H9 (cell line): ENCODE measurements at regions not wholly inside any gene's neighbourhood (a gene's known extent, or its start where the extent isn't known, plus 50 kb on each side); places are given as distances from the start of the nearest gene placed in this dataset.

Experiments used
- DNase-seq: peaks from one replicate; pipeline ENCODE4 v3.0.0-alpha.2; 2017
- H2AFZ ChIP-seq: one replicate; pipeline ENCODE4 v1.6.1; 2013; ENCODE audit warnings: mild to moderate bottlenecking, low read length, control low read depth, moderate library complexity
- H2AK5ac ChIP-seq: 2 replicates; pipeline ENCODE4 v1.6.1; 2013; ENCODE audit warnings: low read length, control low read depth, mixed read lengths; ENCODE audit not compliant: insufficient read length
- H2BK120ac ChIP-seq: one replicate; pipeline ENCODE4 v1.6.1; 2013; ENCODE audit warnings: low read depth, mild to moderate bottlenecking, low read length, control low read depth, inconsistent platforms; ENCODE audit not compliant: poor library complexity, severe bottlenecking
- H2BK12ac ChIP-seq: 2 replicates; pipeline ENCODE4 v1.6.1; 2013; ENCODE audit warnings: low read length, control low read depth, mixed read lengths, low read depth; ENCODE audit not compliant: insufficient read length
- H2BK15ac ChIP-seq: 2 replicates; pipeline ENCODE4 v1.6.1; 2013; ENCODE audit warnings: low read depth, low read length, control low read depth
- H2BK20ac ChIP-seq: one replicate; pipeline ENCODE4 v1.6.1; 2013; ENCODE audit warnings: low read depth, mild to moderate bottlenecking, low read length, control low read depth, inconsistent platforms; ENCODE audit not compliant: poor library complexity, severe bottlenecking
- H2BK5ac ChIP-seq: 2 replicates; pipeline ENCODE4 v1.6.1; 2013; ENCODE audit warnings: low read length, control low read depth, mixed read lengths; ENCODE audit not compliant: insufficient read length
- H3K14ac ChIP-seq: 2 replicates; pipeline ENCODE4 v1.6.1; 2013; ENCODE audit warnings: low read length, control low read depth; ENCODE audit not compliant: insufficient read depth
- H3K18ac ChIP-seq: 2 replicates; pipeline ENCODE4 v1.6.1; 2013; ENCODE audit warnings: low read depth, mild to moderate bottlenecking, mixed read lengths, low read length, control low read depth; ENCODE audit not compliant: insufficient read length
- H3K23ac ChIP-seq: 2 replicates; pipeline ENCODE4 v1.6.1; 2013; ENCODE audit warnings: low read length, control low read depth, mixed read lengths, low read depth; ENCODE audit not compliant: insufficient read length
- H3K23me2 ChIP-seq: 2 replicates; pipeline ENCODE4 v1.6.1; 2013; ENCODE audit warnings: low read depth, mild to moderate bottlenecking, mixed read lengths, low read length, control low read depth; ENCODE audit not compliant: insufficient read length, poor library complexity, severe bottlenecking
- H3K27ac ChIP-seq: 2 replicates; pipeline ENCODE4 v1.5.1; 2013; ENCODE audit warnings: low read length, control low read depth, mixed read lengths, low read depth; ENCODE audit not compliant: insufficient read length
- H3K27me3 ChIP-seq: 2 replicates; pipeline ENCODE4 v1.6.1; 2013; ENCODE audit warnings: low read length, control low read depth, inconsistent platforms; ENCODE audit not compliant: insufficient read depth
- H3K4ac ChIP-seq: 2 replicates; pipeline ENCODE4 v1.6.1; 2013; ENCODE audit warnings: low read depth, mild to moderate bottlenecking, control low read depth, inconsistent platforms, low read length, moderate library complexity
- H3K4me1 ChIP-seq: 2 replicates; pipeline ENCODE4 v1.6.1; 2013; ENCODE audit warnings: low read length, control low read depth, inconsistent platforms; ENCODE audit not compliant: insufficient read depth
- H3K4me2 ChIP-seq: 2 replicates; pipeline ENCODE4 v1.6.1; 2013; ENCODE audit warnings: low read length, control low read depth, mixed read lengths; ENCODE audit not compliant: insufficient read length, insufficient read depth
- H3K56ac ChIP-seq: 2 replicates; pipeline ENCODE4 v1.6.1; 2013; ENCODE audit warnings: low read depth, mild to moderate bottlenecking, mixed read lengths, low read length, control low read depth; ENCODE audit not compliant: insufficient read length
- H3K79me1 ChIP-seq: 2 replicates; pipeline ENCODE4 v1.6.1; 2013; ENCODE audit warnings: low read depth, mild to moderate bottlenecking, moderate library complexity, low read length, control low read depth, inconsistent platforms; ENCODE audit not compliant: insufficient read depth, poor library complexity, severe bottlenecking
- H3K79me2 ChIP-seq: 2 replicates; pipeline ENCODE4 v1.6.1; 2013; ENCODE audit warnings: low read length, control low read depth, inconsistent platforms; ENCODE audit not compliant: insufficient read depth
- H3K9ac ChIP-seq: 2 replicates; pipeline ENCODE4 v1.6.1; 2013; ENCODE audit warnings: low read length, control low read depth, mixed read lengths; ENCODE audit not compliant: insufficient read length; ENCODE audit errors: extremely low read depth
- H3K9me3 ChIP-seq: one replicate; pipeline ENCODE4 v1.6.1; 2013; ENCODE audit warnings: low read depth, low read length, inconsistent platforms; ENCODE audit not compliant: control insufficient read depth
- H3T11ph ChIP-seq: one replicate; pipeline ENCODE4 v1.6.1; 2013; ENCODE audit warnings: mild to moderate bottlenecking, low read length, control low read depth, inconsistent platforms
- H4K20me1 ChIP-seq: one replicate; pipeline ENCODE4 v1.6.1; 2013; ENCODE audit not compliant: control insufficient read depth, insufficient read length, insufficient read depth
- H4K5ac ChIP-seq: 2 replicates; pipeline ENCODE4 v1.6.1; 2013; ENCODE audit warnings: low read depth, mild to moderate bottlenecking, mixed read lengths, low read length, control low read depth; ENCODE audit not compliant: insufficient read length
- H4K8ac ChIP-seq: replicated peaks from 2 replicates; pipeline ENCODE4 v1.6.1; 2013; ENCODE audit warnings: low read length, control low read depth, mixed read lengths, low read depth; ENCODE audit not compliant: insufficient read length
- H4K91ac ChIP-seq: 2 replicates; pipeline ENCODE4 v1.6.1; 2013; ENCODE audit warnings: low read depth, mild to moderate bottlenecking, moderate library complexity, mixed read lengths, low read length, control low read depth; ENCODE audit not compliant: insufficient read length
- H3K27ac Mint-ChIP-seq, 3 experiments: 2 replicates in 2 of 3; 3 replicates in 1 of 3; pipeline ENCODE4 v1.8.0; 2020 to 2021; ENCODE audit warnings: mixed read lengths in 3 of 3, mild to moderate bottlenecking in 1 of 3, moderate library complexity in 1 of 3
- H3K27me3 Mint-ChIP-seq: 2 replicates; pipeline ENCODE4 v1.8.0; 2021; ENCODE audit warnings: low read depth, mild to moderate bottlenecking, moderate library complexity, mixed read lengths
- H3K36me3 Mint-ChIP-seq, 3 experiments: 2 replicates in 2 of 3; 3 replicates in 1 of 3; pipeline ENCODE4 v1.8.0; 2020 to 2021; ENCODE audit warnings: low read depth in 3 of 3, mixed read lengths in 3 of 3; ENCODE audit not compliant: insufficient read depth in 1 of 3
- H3K4me1 Mint-ChIP-seq, 2 experiments: 2 replicates each; pipeline ENCODE4 v1.8.0; 2020; ENCODE audit warnings: mixed read lengths in 2 of 2
- H3K4me3 Mint-ChIP-seq, 2 experiments: 2 replicates in 1 of 2; 3 replicates in 1 of 2; pipeline ENCODE4 v1.8.0; 2020 to 2021; ENCODE audit warnings: mild to moderate bottlenecking in 2 of 2, mixed read lengths in 2 of 2, moderate library complexity in 1 of 2
- H3K9me3 Mint-ChIP-seq, 2 experiments: 2 replicates in 1 of 2; 3 replicates in 1 of 2; pipeline ENCODE4 v1.8.0; 2020; ENCODE audit warnings: mild to moderate bottlenecking in 2 of 2, mixed read lengths in 2 of 2, moderate library complexity in 1 of 2
- WGBS: extraction: QIAGEN DNeasy Blood & Tissue Kit; methylation state at CpG from one replicate; pipeline ENCODE4 v1.1.7; 2013; ENCODE audit warnings: missing lambda C conversion rate, low lambda C conversion rate, mixed read lengths; ENCODE audit not compliant: insufficient read length; ENCODE audit errors: extremely low coverage; 5-methylcytosine and 5-hydroxymethylcytosine counted together
- TF ChIP-seq, protein P1 (sequence below): fragments of 200-600 bp; sonication (generic); conservative IDR thresholded peaks from 3 replicates; pipeline ENCODE4 v1.8.0; 2021; ENCODE audit warnings: antibody characterized with exemption, mild to moderate bottlenecking

DNA sequence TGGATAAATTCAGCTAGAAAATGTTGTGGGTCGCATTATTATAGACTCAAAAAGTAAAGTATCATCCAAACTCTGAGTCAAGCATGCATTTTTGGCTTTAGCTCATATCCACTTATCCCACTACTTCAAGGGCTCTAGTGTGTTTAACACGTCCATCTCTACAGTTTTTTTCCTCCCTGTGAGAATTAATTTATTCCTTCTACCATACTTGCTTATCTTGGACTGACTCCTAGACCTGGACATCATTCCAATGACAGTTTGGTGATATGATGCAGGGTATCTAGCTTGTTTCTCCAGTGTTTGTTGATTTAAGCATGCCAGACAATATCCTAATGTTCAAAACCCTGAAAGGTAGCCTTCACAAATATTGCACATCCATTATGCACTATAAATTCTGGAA lies 1037.1 kb upstream of the INTU start:
- no peak overlapping the region for H3K9ac ChIP-seq
- no peak for DNase-seq
- TF ChIP-seq, protein P1, sequence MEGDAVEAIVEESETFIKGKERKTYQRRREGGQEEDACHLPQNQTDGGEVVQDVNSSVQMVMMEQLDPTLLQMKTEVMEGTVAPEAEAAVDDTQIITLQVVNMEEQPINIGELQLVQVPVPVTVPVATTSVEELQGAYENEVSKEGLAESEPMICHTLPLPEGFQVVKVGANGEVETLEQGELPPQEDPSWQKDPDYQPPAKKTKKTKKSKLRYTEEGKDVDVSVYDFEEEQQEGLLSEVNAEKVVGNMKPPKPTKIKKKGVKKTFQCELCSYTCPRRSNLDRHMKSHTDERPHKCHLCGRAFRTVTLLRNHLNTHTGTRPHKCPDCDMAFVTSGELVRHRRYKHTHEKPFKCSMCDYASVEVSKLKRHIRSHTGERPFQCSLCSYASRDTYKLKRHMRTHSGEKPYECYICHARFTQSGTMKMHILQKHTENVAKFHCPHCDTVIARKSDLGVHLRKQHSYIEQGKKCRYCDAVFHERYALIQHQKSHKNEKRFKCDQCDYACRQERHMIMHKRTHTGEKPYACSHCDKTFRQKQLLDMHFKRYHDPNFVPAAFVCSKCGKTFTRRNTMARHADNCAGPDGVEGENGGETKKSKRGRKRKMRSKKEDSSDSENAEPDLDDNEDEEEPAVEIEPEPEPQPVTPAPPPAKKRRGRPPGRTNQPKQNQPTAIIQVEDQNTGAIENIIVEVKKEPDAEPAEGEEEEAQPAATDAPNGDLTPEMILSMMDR, result no peak
- H3K4me2 ChIP-seq, result no peak overlapping the region
- H3K9me3 ChIP-seq, result no peaks in the 10 kb centered on the region
- Mint-ChIP-seq H3K27me3 (no peaks in the 10 kb centered on the region), H3K27ac (no peak overlapping the region), H3K4me3 (no peak overlapping the region), H3K4me1 (no peaks in the 10 kb centered on the region), H3K9me3 (peaks cover 0 to 4% of the 10 kb centered on the region in 2 experiments; a peak in 2 of 5 replicates), H3K36me3 (no peaks in the 10 kb centered on the region)
- no peaks in the 10 kb centered on the region for H3K79me1 ChIP-seq
- no peaks in the 10 kb centered on the region for H4K20me1 ChIP-seq
- H2BK15ac ChIP-seq, result no peak overlapping the region
- no peak overlapping the region for H3K27ac ChIP-seq
- H4K5ac ChIP-seq, result no peak overlapping the region
- H3T11ph ChIP-seq, result no peak overlapping the region
- H4K91ac ChIP-seq, result no peak overlapping the region
- no peak overlapping the region for H2BK120ac ChIP-seq
- WGBS, result no CpG with 5 or more reads among the region's 2 CpGs
- H3K23ac ChIP-seq, result no peak overlapping the region
- H2BK12ac ChIP-seq, result no peak overlapping the region
- H3K23me2 ChIP-seq, result no peaks in the 10 kb centered on the region
- no peak overlapping the region for H4K8ac ChIP-seq
- H3K4ac ChIP-seq, result no peak overlapping the region
- H3K4me1 ChIP-seq, result no peaks in the 10 kb centered on the region
- no peak overlapping the region for H2AFZ ChIP-seq
- no peaks in the 10 kb centered on the region for H3K27me3 ChIP-seq
- H3K56ac ChIP-seq, result no peak overlapping the region
- no peaks in the 10 kb centered on the region for H3K79me2 ChIP-seq
- H2BK5ac ChIP-seq, result no peak overlapping the region
- H2BK20ac ChIP-seq, result no peak overlapping the region
- H3K14ac ChIP-seq, result no peak overlapping the region
- H3K18ac ChIP-seq, result no peak overlapping the region
- H2AK5ac ChIP-seq, result no peak overlapping the region
